Activated CD8-positive, alpha-beta memory T cell treated with anti-CD3 and anti-CD28 coated beads, Interleukin-2, amount 50 U/mL, for 48 hours (primary cell): ENCODE measurements at regions not wholly inside any gene's neighbourhood (a gene's known extent, or its start where the extent isn't known, plus 50 kb on each side); places are given as distances from the start of the nearest gene placed in this dataset.
"Not testable (repeated sequence)": the region's sequence is repeated elsewhere in the genome, so short reads cannot be mapped to it uniquely, and the experiment has no call there.

Source experiments
- DNase-seq: peaks from one replicate; pipeline ENCODE4 v3.0.0-alpha.2; 2020

- not testable (repeated sequence) for DNase-seq
Measured at GRCh38 chr21:10410354-10410929, 110.9 kb upstream of the TPTE start.

- DNase-seq: not testable (repeated sequence)
Measured at GRCh38 chr21:10411776-10412526, 109.4 kb upstream of the TPTE start.

DNA sequence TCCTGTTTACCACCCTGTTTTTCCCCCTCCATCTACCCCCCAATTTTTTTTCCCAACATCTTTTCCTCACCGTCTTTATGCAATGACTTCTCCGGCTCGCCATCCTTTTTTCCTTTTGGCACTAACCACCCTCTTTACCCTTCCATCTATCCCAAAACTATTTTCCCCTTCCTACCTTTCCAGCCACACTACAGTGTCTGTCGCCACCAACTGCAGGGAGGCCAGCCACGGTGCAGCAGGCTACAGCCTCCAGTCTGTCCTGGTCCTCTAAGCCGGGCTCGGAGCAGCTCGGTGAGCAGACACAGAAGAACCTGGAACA lies 108.5 kb upstream of the TPTE start:
- not testable (repeated sequence) for DNase-seq

GRCh38 chr21:10413247-10414120 lies 107.9 kb upstream of the TPTE start:
- DNase-seq: not testable (repeated sequence)

- not testable (repeated sequence) for DNase-seq
Measured at GRCh38 chr21:10414121-10414924, 107.1 kb upstream of the TPTE start.

- not testable (repeated sequence) for DNase-seq
Measured at GRCh38 chr21:10414925-10415254, 106.5 kb upstream of the TPTE start.

GRCh38 chr21:10415456-10415855 lies 105.9 kb upstream of the TPTE start:
- DNase-seq: not testable (repeated sequence)

- not testable (repeated sequence) for DNase-seq
Measured at GRCh38 chr21:10415859-10416258, 105.5 kb upstream of the TPTE start.

DNA sequence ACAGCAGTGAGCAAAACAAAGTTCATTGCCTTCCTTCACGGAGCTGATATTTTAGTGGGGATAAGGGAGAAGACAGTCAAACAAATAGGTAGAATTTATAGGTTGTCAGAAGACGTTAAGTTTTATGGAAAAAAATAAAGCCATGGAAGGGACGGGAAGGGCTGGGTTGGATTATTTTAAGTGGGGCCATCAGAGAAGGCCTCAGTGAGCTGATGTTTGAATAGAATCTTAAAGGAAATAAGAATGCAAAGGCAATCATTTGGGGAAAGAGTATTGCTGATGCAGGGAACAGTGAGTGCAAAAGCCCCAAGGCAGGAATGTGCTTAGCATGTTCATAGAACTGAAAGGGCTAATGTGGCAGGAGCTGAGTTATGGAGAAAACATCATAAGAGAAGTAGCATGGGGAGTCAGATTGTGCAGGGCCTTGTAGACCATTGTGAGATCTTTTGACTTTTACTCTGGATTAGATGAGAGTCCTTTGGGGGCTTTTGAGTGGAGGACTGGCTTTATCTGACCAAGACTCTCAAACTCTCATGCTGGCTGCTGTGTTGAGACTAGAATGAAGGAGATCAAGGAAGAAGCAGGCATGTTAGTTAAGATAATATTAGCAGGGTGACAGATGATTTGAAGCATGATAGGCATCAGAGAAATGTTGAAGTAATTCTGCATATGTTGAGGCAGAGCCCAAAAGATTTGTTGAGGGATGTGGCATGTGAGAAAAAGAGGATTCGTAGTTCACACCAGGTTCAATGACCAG lies 104.5 kb upstream of the TPTE start:
- DNase-seq: not testable (repeated sequence)

GRCh38 chr21:10417551-10418002 lies 103.8 kb upstream of the TPTE start:
- not testable (repeated sequence) for DNase-seq

- not testable (repeated sequence) for DNase-seq
Measured at GRCh38 chr21:10418250-10419048, 102.9 kb upstream of the TPTE start.

DNA sequence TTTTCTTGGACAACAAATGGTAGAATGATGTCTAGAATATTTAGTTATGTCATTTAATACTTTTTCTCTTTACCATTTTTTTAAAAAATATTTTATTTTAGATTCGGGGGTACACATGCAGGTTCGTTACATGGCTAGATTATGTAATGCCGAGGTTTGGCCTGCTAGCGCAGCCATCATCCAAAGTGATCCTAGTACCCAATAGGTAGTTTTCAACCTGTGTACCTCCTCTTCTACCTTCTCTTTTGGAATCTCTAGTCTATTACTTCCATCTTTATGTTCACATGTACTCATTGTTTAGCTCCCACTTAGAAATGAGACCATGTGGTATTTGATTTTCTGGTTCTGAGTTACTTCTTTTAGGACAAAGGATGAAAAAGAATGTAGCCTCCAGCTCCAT lies 100.2 kb upstream of the TPTE start:
- DNase-seq: not testable (repeated sequence)

DNA sequence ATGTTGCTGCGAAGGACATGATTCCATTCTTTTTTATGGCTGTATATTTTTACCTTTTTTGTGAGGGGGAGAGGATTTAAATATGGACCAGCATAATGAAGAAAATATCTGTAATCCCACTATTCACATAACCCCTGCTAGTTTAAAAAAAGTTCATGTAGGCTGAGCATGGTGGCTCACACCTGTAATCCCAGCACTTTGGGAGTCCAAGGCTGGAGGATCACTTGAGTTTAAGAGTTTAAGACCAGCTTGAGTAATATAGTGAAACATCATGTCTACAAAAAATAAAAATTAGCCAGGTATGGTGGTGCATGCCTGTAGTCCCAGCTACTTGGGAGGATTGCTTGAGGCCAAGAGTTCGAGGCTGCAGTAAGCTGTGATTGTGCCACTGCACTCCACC lies 99.8 kb upstream of the TPTE start:
- DNase-seq: not testable (repeated sequence)

GRCh38 chr21:10424097-10424886 lies 97.1 kb upstream of the TPTE start:
- DNase-seq: not testable (repeated sequence)

DNA sequence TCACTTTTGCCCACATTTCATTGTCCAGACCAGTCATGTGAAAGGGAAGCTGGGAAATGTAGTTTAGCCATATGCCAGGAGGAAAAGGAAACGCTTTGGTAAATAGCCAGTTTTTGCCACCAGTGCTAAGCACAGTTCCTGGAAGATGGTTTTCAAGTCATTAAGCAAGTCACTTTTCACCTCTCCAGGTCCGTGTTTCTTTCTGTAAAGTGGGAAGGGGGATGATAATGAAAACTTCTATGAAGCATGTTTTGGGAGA lies 96.6 kb upstream of the TPTE start:
- not testable (repeated sequence) for DNase-seq

DNA sequence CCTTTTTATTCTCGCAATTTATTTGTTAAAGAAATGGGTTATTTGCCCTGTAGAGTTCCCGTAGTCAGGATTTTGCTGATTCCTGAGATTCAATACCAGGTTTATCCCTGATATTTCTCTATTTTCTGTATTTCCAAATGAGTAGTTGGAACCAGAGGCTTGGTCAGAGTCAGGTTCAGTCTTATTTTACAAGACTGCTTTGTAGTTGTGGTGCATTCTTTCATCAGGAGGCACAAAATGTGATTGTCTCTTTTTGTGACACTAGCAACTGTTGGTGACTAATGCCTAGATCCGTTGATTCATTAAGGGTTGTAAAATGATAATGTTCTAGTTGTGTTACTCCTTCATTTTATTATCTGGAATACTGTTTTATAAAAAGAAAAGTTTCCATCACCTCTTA lies 95.5 kb upstream of the TPTE start:
- no peak for DNase-seq

DNA sequence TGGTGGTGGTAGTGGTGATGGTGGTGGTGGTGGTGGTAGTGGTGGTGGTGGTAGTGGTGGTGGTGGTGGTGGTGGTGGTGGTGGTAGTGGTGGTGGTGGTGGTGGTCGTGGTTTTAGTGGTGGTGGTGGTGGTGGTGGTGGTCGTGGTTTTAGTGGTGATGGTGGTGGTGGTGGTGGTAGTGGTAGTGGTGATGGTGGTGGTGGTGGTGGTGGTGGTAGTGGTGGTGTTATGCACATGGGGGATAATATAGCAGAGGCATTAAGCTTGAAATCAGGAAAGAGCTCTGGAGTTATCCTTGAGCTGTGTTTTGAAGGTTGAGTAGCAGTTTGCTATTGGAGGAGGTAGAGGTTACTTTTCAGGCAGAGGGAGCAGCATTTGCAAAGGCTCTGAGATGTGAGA lies 94.6 kb upstream of the TPTE start:
- not testable (repeated sequence) for DNase-seq

DNA sequence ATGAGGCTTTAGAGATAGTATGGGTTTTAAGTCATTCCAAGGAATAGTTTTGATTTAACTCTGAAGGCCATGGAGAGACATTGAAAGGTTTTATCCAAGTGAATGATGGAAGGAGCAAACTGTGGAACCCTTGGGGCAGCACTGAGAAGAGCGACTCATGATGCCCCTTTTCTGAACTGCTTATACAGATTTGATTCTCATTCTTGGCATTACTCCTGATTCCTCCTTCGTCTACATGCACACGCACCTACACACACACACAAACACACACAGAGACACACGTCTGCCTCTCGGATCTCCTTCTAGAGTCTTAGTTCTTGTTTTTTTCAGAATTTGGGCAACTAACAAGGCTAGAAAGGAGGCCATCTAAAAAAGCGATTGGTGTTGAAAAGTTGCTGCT lies 94.1 kb upstream of the TPTE start:
- DNase-seq: not testable (repeated sequence)

DNA sequence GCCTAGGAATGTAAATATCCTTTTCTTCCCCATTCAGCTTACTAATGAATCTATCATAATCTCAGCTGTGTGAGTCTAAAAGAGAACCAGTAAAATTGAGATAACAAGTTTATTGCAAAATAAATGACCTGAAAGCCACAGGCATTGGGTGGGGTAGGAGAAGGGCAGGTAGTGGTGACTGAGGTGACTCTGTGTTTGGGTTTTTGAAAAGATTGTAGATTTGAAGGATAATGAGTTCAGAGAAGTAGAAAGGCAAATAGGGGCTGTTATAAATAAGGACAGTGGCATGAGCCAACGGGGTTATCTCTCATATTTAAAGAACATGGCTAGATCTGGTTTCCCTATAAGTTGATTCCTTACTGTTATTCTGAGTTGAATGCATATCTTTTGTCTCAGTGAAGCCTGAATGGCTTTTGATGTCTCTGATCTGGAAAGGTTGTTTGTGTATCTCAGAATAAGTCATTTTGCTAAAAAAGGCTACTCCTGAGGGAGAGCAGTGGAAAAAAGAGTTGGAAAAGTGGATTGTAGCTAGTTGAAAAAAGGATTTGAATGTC lies 92.3 kb upstream of the TPTE start:
- DNase-seq: not testable (repeated sequence)

DNA sequence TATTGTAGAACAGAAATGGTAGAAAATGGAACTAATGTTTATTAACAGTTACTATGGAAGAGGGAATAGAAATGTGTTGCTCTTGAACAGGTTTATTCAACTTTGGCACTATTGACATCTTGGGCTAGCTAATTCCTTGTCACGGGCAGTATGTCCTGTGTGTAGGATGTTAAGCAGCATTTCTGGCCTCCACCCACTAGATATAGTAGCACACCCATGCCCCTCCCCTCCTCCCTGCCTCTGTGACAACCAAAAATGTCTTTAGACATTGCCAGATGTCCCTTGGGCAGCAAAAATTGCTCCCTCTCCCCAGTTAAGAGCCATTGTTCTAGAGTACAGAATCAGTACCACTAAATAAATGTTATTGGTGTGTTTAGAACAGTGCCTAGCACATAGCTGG lies 91.4 kb upstream of the TPTE start:
- DNase-seq: no peak
